Head of caudate nucleus (tissue), 42 donors: ENCODE measurements at regions not wholly inside any gene's neighbourhood (a gene's known extent, or its start where the extent isn't known, plus 50 kb on each side); places are given as distances from the start of the nearest gene placed in this dataset.
"Not testable (repeated sequence)": the region's sequence is repeated elsewhere in the genome, so short reads cannot be mapped to it uniquely, and the experiment has no call there.

Source experiments
- DNase-seq, 42 donors: peaks; one replicate each; pipeline versions ENCODE4 v3.0.0 to v3.0.0-alpha.2; 2020 to 2021; ENCODE audit warnings: mixed read lengths in 7 of 42
- intact Hi-C: fragments of 100-400 bp; cut with DNase I; formaldehyde crosslinking; loops from one replicate; pipeline ENCODE4 v1.15.0; 2022

GRCh38 chr11:122604621-122605020 is 50.9 kb upstream of the UBASH3B start:
- no peak for DNase-seq
- intact Hi-C loops = no loop called here

GRCh38 chr11:122601141-122602125 is 54.1 kb upstream of the UBASH3B start:
- DNase-seq = peak in 1 of 42 donors; percentile 18

GRCh38 chr11:122600290-122600689 is 55.2 kb upstream of the UBASH3B start:
- no peak for DNase-seq
- intact Hi-C loops = no loop called here

More at GRCh38 chr11:122601141-122602125, 54.1 kb upstream of the UBASH3B start:
- intact Hi-C loops = no loop called here

- intact Hi-C loops = no loop called here
- no peak for DNase-seq
These were observed 56.1 kb upstream of the UBASH3B start for GRCh38 chr11:122599434-122599833.

- no peak for DNase-seq
- intact Hi-C loops = no loop called here
These were observed 56.6 kb upstream of the UBASH3B start for GRCh38 chr11:122598971-122599370.

- no peak for DNase-seq
- intact Hi-C loops = no loop called here
These were observed 58.0 kb upstream of the UBASH3B start for GRCh38 chr11:122597511-122597910.

- intact Hi-C loops = no loop called here
- no peak for DNase-seq
These were observed 60.4 kb upstream of the UBASH3B start for GRCh38 chr11:122594986-122595645.

- intact Hi-C loops = no loop called here
- no peak for DNase-seq
These were observed 61.8 kb upstream of the UBASH3B start for GRCh38 chr11:122593473-122594420.

- intact Hi-C loops = no loop called here
- no peak for DNase-seq
These were observed 62.9 kb upstream of the UBASH3B start for GRCh38 chr11:122592641-122593040.

- intact Hi-C loops = no loop called here
- DNase-seq = no peak
These were observed 70.9 kb upstream of the UBASH3B start for GRCh38 chr11:122584670-122585069.

GRCh38 chr11:122580071-122580470 is 75.5 kb upstream of the UBASH3B start:
- intact Hi-C loops = loop anchor here (1.0 kb wide), 1 partner anchor 201 kb away; no protein-coding TSS in a partner anchor

GRCh38 chr11:122578171-122578825 is 77.2 kb upstream of the UBASH3B start:
- DNase-seq = no peak
- intact Hi-C loops = no loop called here

More at GRCh38 chr11:122580071-122580470, 75.5 kb upstream of the UBASH3B start:
- DNase-seq = peak in 25 of 42 donors; percentile 3 to 47 (median 16)

- intact Hi-C loops = no loop called here
- no peak for DNase-seq
These were observed 82.9 kb upstream of the UBASH3B start for GRCh38 chr11:122572592-122572991.

GRCh38 chr11:122563761-122564160 is 91.8 kb upstream of the UBASH3B start:
- intact Hi-C loops = no loop called here
- no peak for DNase-seq

GRCh38 chr11:122559734-122560382 is 95.7 kb upstream of the UBASH3B start:
- intact Hi-C loops = no loop called here
- no peak for DNase-seq

GRCh38 chr11:122559218-122559617 is 96.3 kb upstream of the UBASH3B start:
- DNase-seq, intact Hi-C loops: not testable (repeated sequence)

- DNase-seq, intact Hi-C loops: not testable (repeated sequence)
These were observed 98.4 kb upstream of the UBASH3B start for GRCh38 chr11:122557163-122557562.

GRCh38 chr11:122556605-122557004 is 98.9 kb upstream of the UBASH3B start:
- peak in 28 of 42 donors; percentile 4 to 63 (median 36) for DNase-seq
- intact Hi-C loops = no loop called here
